Caco-2 (cell line): ENCODE measurements at regions not wholly inside any gene's neighbourhood (a gene's known extent, or its start where the extent isn't known, plus 50 kb on each side); places are given as distances from the start of the nearest gene placed in this dataset.

Experiments used
- BruUV-seq: library from RNA; stranded (reverse); fragments of 400-500 nt; replicated peaks from 2 replicates; lab custom pipeline; 2021; lab: Mats Ljungman, UMichigan
- CTCF ChIA-PET: fragments of 300-600 bp; sonication (Branson Sonifier 250); formaldehyde crosslinking; loops from one replicate; lab custom pipeline; 2022; ENCODE audit warnings: antibody characterized with exemption; lab: Charles Lee
- POLR2A ChIA-PET: fragments of 300-600 bp; sonication (Branson Sonifier 250); formaldehyde crosslinking; loops from one replicate; lab custom pipeline; 2022; ENCODE audit warnings: antibody characterized with exemption; lab: Charles Lee
- DNase-seq, 2 experiments: peaks; one replicate each; pipeline versions ENCODE4 v3.0.0 to v3.0.0-alpha.2; 2020 to 2022
- H3K27me3 ChIP-seq: replicated peaks from 2 replicates; pipeline ENCODE4 v1.6.0; 2011; ENCODE audit warnings: low read length; ENCODE audit not compliant: control insufficient read depth, insufficient read depth
- H3K36me3 ChIP-seq: 2 replicates; pipeline ENCODE4 v1.5.1; 2011; ENCODE audit warnings: low read length; ENCODE audit not compliant: control insufficient read depth, insufficient read depth
- H3K4me1 ChIP-seq: fragments of 250-450 bp; sonication (Bioruptor Pico); 2 replicates; pipeline ENCODE4 v1.5.1; 2020; ENCODE audit warnings: mild to moderate bottlenecking
- H3K4me3 ChIP-seq: 2 replicates; pipeline ENCODE4 v1.5.1; 2011; ENCODE audit warnings: low read depth, mild to moderate bottlenecking, control low read depth, low read length
- H3K9me3 ChIP-seq: fragments of 250-450 bp; sonication (Bioruptor Pico); 2 replicates; pipeline ENCODE4 v1.5.1; 2020; ENCODE audit warnings: mild to moderate bottlenecking, moderate library complexity
- H3K27ac Mint-ChIP-seq: one replicate; pipeline ENCODE4 v1.8.0; 2022; ENCODE audit warnings: mixed read lengths; ENCODE audit not compliant: unreplicated experiment
- H3K27me3 Mint-ChIP-seq: one replicate; pipeline ENCODE4 v1.8.0; 2022; ENCODE audit warnings: mixed read lengths; ENCODE audit not compliant: insufficient read depth, unreplicated experiment
- H3K36me3 Mint-ChIP-seq: one replicate; pipeline ENCODE4 v1.8.0; 2022; ENCODE audit warnings: mild to moderate bottlenecking, mixed read lengths; ENCODE audit not compliant: insufficient read depth, unreplicated experiment
- H3K4me1 Mint-ChIP-seq: one replicate; pipeline ENCODE4 v1.8.0; 2022; ENCODE audit warnings: low read depth, mixed read lengths; ENCODE audit not compliant: unreplicated experiment
- H3K4me3 Mint-ChIP-seq: one replicate; pipeline ENCODE4 v1.8.0; 2022; ENCODE audit warnings: mild to moderate bottlenecking, moderate library complexity, mixed read lengths; ENCODE audit not compliant: unreplicated experiment
- H3K9me3 Mint-ChIP-seq: one replicate; pipeline ENCODE4 v1.8.0; 2022; ENCODE audit warnings: mixed read lengths; ENCODE audit not compliant: unreplicated experiment
- CTCF ChIP-seq, 2 experiments: fragments of 200-600 bp in 1 of 2; IDR thresholded peaks; 1 replicate in 1 of 2; 2 replicates in 1 of 2; pipeline versions ENCODE4 v1.5.1 to v1.8.0; 2011 to 2022; ENCODE audit warnings: antibody characterized with exemption in 1 of 2, control low read depth in 1 of 2, inconsistent platforms in 1 of 2, low read depth in 1 of 2, low read length in 1 of 2, mild to moderate bottlenecking in 1 of 2, moderate library complexity in 1 of 2; ENCODE audit not compliant: insufficient read depth in 1 of 2, severe bottlenecking in 1 of 2, unreplicated experiment in 1 of 2
- intact Hi-C: fragments of 100-400 bp; cut with micrococcal nuclease; formaldehyde crosslinking; loops from one replicate; pipeline ENCODE4 v1.10.0; 2022; ENCODE audit not compliant: unreplicated experiment

- BruUV-seq, result no TSS peak
- H3K4me3 Mint-ChIP-seq, result no peak overlapping the region
- Histone ChIP-seq H3K9me3 (no peaks in the 10 kb centered on the region), H3K36me3 (no peaks in the 10 kb centered on the region), H3K4me1 (no peaks in the 10 kb centered on the region), H3K27me3 (no peaks in the 10 kb centered on the region), H3K4me3 (no peak overlapping the region)
- H3K36me3 Mint-ChIP-seq, result no peaks in the 10 kb centered on the region
- ChIA-PET CTCF (no interaction called here), POLR2A (no interaction called here)
- intact Hi-C loops, result no loop called here
- no peaks in the 10 kb centered on the region for H3K4me1 Mint-ChIP-seq
- no peak for TF ChIP-seq CTCF (IDR thresholded peaks at IDR 0.05; ENCODE audit: insufficient read depth in 1 of 2, low read depth in 1 of 2, low read length in 1 of 2, severe bottlenecking in 1 of 2, unreplicated experiment in 1 of 2)
- no peaks in the 10 kb centered on the region for H3K27me3 Mint-ChIP-seq
- DNase-seq, result no peak
- no peaks in the 10 kb centered on the region for H3K9me3 Mint-ChIP-seq
- H3K27ac Mint-ChIP-seq, result no peak overlapping the region
These were observed 674.9 kb downstream of the OLFM4 start for GRCh38 chr13:53703371-53704080.

- Histone ChIP-seq H3K4me3 (no peak overlapping the region), H3K27me3 (no peaks in the 10 kb centered on the region), H3K9me3 (no peaks in the 10 kb centered on the region; the same call in 1 of the 2 replicates), H3K36me3 (no peaks in the 10 kb centered on the region), H3K4me1 (no peaks in the 10 kb centered on the region)
- Mint-ChIP-seq H3K27me3 (no peaks in the 10 kb centered on the region), H3K4me1 (no peaks in the 10 kb centered on the region), H3K9me3 (peaks cover 19% of the 10 kb centered on the region), H3K4me3 (no peak overlapping the region), H3K27ac (no peak overlapping the region), H3K36me3 (no peaks in the 10 kb centered on the region)
- no peak for TF ChIP-seq CTCF (IDR thresholded peaks at IDR 0.05; ENCODE audit: insufficient read depth in 1 of 2, low read depth in 1 of 2, low read length in 1 of 2, severe bottlenecking in 1 of 2, unreplicated experiment in 1 of 2)
- no peak for DNase-seq
- CTCF ChIA-PET, result no interaction called here
- POLR2A ChIA-PET, result no interaction called here
- BruUV-seq, result no TSS peak
- intact Hi-C loops, result no loop called here
These were observed 690.7 kb downstream of the OLFM4 start for GRCh38 chr13:53719281-53719680.

- Mint-ChIP-seq H3K36me3 (no peaks in the 10 kb centered on the region), H3K9me3 (no peaks in the 10 kb centered on the region), H3K4me1 (no peaks in the 10 kb centered on the region), H3K27me3 (no peaks in the 10 kb centered on the region), H3K4me3 (no peak overlapping the region), H3K27ac (no peak overlapping the region)
- intact Hi-C loops, result no loop called here
- TF ChIP-seq CTCF (IDR thresholded peaks at IDR 0.05; ENCODE audit: insufficient read depth in 1 of 2, low read depth in 1 of 2, low read length in 1 of 2, severe bottlenecking in 1 of 2, unreplicated experiment in 1 of 2), result no peak
- no TSS peak for BruUV-seq
- peaks cover 4% of the 10 kb centered on the region; the same call in 1 of the 2 replicates for H3K4me1 ChIP-seq
- no peaks in the 10 kb centered on the region for H3K27me3 ChIP-seq
- H3K9me3 ChIP-seq, result no peaks in the 10 kb centered on the region
- CTCF ChIA-PET, result no interaction called here
- H3K36me3 ChIP-seq, result no peaks in the 10 kb centered on the region
- POLR2A ChIA-PET, result no interaction called here
- DNase-seq, result no peak
- H3K4me3 ChIP-seq, result no peak overlapping the region
These were observed 704.1 kb downstream of the OLFM4 start for GRCh38 chr13:53732664-53733063.
